ENCODE measurements at regions not wholly inside any gene's neighbourhood (a gene's known extent, or its start where the extent isn't known, plus 50 kb on each side); places are given as distances from the start of the nearest gene placed in this dataset.

GRCh38 chr4:171221181-171221580, 592.0 kb upstream of the GALNTL6 start:
- TF ChIP-seq CTCF (IDR thresholded peaks at IDR 0.05) (no peak), GABPB1 (CRISPR knock-in tag; IDR thresholded peaks at IDR 0.05) (no peak), SP1 (CRISPR knock-in tag; conservative IDR thresholded peaks at IDR 0.05) (no peak), NFE2L1 (CRISPR knock-in tag; IDR thresholded peaks at IDR 0.05) (no peak), MAX (CRISPR knock-in tag; IDR thresholded peaks at IDR 0.05) (no peak), MYBL2 (CRISPR knock-in tag; IDR thresholded peaks at IDR 0.05) (no peak), FOXJ3 (CRISPR knock-in tag; IDR thresholded peaks at IDR 0.05; ENCODE audit: borderline replicate concordance) (no peak), GRHL2 (CRISPR knock-in tag; IDR thresholded peaks at IDR 0.05; ENCODE audit: insufficient replicate concordance, severe bottlenecking) (no peak), SMAD4 (CRISPR knock-in tag; IDR thresholded peaks at IDR 0.05) (no peak), USF1 (CRISPR knock-in tag; IDR thresholded peaks at IDR 0.05) (no peak), TP53 (CRISPR knock-in tag; IDR thresholded peaks at IDR 0.05) (no peak), ZNF232 (CRISPR knock-in tag; IDR thresholded peaks at IDR 0.05) (no peak), E2F1 (CRISPR knock-in tag; IDR thresholded peaks at IDR 0.05) (no peak), TCF7 (CRISPR knock-in tag; IDR thresholded peaks at IDR 0.05; ENCODE audit: low read depth) (no peak)
